ENCODE measurements at regions not wholly inside any gene's neighbourhood (a gene's known extent, or its start where the extent isn't known, plus 50 kb on each side); places are given as distances from the start of the nearest gene placed in this dataset.

GRCh38 chr2:9149726-9150567 lies 56.7 kb upstream of the ASAP2 start:
- DNase-seq (no peak), ATAC-seq (replicated peaks in 1 of 4) (no peak)
- Mint-ChIP-seq H3K27ac (no peak overlapping the region), H3K36me3 (no peaks in the 10 kb centered on the region), H3K4me3 (no peak overlapping the region), H3K4me1 (no peaks in the 10 kb centered on the region), H3K27me3 (peaks cover 19 to 41% of the 10 kb centered on the region in 2 donors), H3K9me3 (no peaks in the 10 kb centered on the region)
- Histone ChIP-seq H3K4me3 (ENCODE audit: control insufficient read depth in 1 of 2, extremely low read depth in 1 of 2, low read length in 1 of 2) (no peak overlapping the region), H3K9me3 (no peaks in the 10 kb centered on the region), H3K36me3 (ENCODE audit: control insufficient read depth in 2 of 2, extremely low read depth in 1 of 2, insufficient read depth in 1 of 2, low read length in 1 of 2) (no peaks in the 10 kb centered on the region), H3K4me1 (ENCODE audit: control insufficient read depth in 1 of 2, extremely low read depth in 1 of 2, insufficient read depth in 2 of 2, low read length in 2 of 2) (no peaks in the 10 kb centered on the region), H3K27ac (ENCODE audit: low read length) (no peak overlapping the region), H3K27me3 (replicated peaks in 1 of 2; ENCODE audit: control insufficient read depth in 2 of 2, extremely low read depth in 1 of 2, insufficient read depth in 2 of 2, low read length in 1 of 2) (peaks cover 0 to 48% of the 10 kb centered on the region in 2 experiments)
- WGBS (ENCODE audit: insufficient coverage) = 84% methylated on average over 17 of the region's 20 CpGs
- POLR2A ChIA-PET = no interaction called here
- CTCF ChIA-PET = no interaction called here

DNA sequence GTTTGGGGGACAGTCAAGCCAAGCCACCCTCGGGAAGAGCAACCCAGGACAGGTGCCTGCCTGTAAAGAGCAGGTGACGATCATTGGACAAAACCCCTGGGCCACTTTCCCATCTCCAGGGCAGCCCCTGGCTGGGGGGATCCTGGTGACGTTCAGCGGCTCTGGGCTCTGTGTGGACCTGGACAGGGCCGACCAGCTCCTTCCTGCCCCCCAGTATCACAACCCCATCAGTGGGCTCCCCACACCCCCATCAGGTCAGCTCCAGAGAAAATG lies 57.3 kb upstream of the ASAP2 start:
- Mint-ChIP-seq H3K27me3 (peaks cover 18 to 38% of the 10 kb centered on the region in 2 donors), H3K4me1 (no peaks in the 10 kb centered on the region), H3K36me3 (no peaks in the 10 kb centered on the region), H3K9me3 (no peaks in the 10 kb centered on the region), H3K4me3 (no peak overlapping the region), H3K27ac (no peak overlapping the region)
- no peaks in the 10 kb centered on the region for H3K9me3 ChIP-seq
- no peaks in the 10 kb centered on the region for H3K36me3 ChIP-seq (ENCODE audit: control insufficient read depth in 2 of 2, extremely low read depth in 1 of 2, insufficient read depth in 1 of 2, low read length in 1 of 2)
- CTCF ChIA-PET = no interaction called here
- no peak for ATAC-seq (replicated peaks in 1 of 4)
- POLR2A ChIA-PET = no interaction called here
- H3K4me3 ChIP-seq (ENCODE audit: control insufficient read depth in 1 of 2, extremely low read depth in 1 of 2, low read length in 1 of 2) = no peak overlapping the region
- H3K27ac ChIP-seq (ENCODE audit: low read length) = no peak overlapping the region
- DNase-seq = no peak
- WGBS (ENCODE audit: insufficient coverage) = 100% methylated on average over 1 of the region's 5 CpGs
- no peaks in the 10 kb centered on the region for H3K4me1 ChIP-seq (ENCODE audit: control insufficient read depth in 1 of 2, extremely low read depth in 1 of 2, insufficient read depth in 2 of 2, low read length in 2 of 2)
- peaks cover 0 to 46% of the 10 kb centered on the region in 2 experiments for H3K27me3 ChIP-seq (replicated peaks in 1 of 2; ENCODE audit: control insufficient read depth in 2 of 2, extremely low read depth in 1 of 2, insufficient read depth in 2 of 2, low read length in 1 of 2)

DNA sequence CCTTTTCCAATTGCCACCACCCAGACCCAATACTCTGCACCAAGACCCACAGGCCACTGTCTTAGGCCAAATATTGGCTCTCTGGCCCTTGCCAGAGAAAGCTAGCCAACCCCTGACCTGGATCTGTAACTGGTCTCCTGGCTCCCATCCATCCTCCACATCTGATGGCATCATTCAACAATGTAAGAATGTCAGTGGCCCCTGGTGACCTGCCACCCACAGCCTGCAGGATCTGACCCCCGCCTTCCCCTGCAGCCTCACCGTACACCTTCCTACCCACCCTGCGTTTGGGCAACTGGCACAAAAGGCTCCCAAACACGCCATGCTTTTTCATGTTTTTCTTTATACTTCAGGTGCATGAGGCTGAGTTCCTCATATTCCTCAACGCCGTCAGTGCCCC lies 60.0 kb upstream of the ASAP2 start:
- peaks cover 17 to 29% of the 10 kb centered on the region in 2 donors for H3K27me3 Mint-ChIP-seq
- no peaks in the 10 kb centered on the region for H3K36me3 ChIP-seq (ENCODE audit: control insufficient read depth in 2 of 2, extremely low read depth in 1 of 2, insufficient read depth in 1 of 2, low read length in 1 of 2)
- no peak for ATAC-seq (replicated peaks in 1 of 4)
- H3K9me3 ChIP-seq = no peaks in the 10 kb centered on the region
- no peak overlapping the region for H3K4me3 ChIP-seq (ENCODE audit: control insufficient read depth in 1 of 2, extremely low read depth in 1 of 2, low read length in 1 of 2)
- no peak overlapping the region for H3K4me3 Mint-ChIP-seq
- H3K36me3 Mint-ChIP-seq = no peaks in the 10 kb centered on the region
- no peak overlapping the region for H3K27ac ChIP-seq (ENCODE audit: low read length)
- WGBS (ENCODE audit: insufficient coverage) = 96% methylated on average over 6 of the region's 6 CpGs
- no peaks in the 10 kb centered on the region for H3K9me3 Mint-ChIP-seq
- H3K4me1 ChIP-seq (ENCODE audit: control insufficient read depth in 1 of 2, extremely low read depth in 1 of 2, insufficient read depth in 2 of 2, low read length in 2 of 2) = peaks cover 0 to 9% of the 10 kb centered on the region in 2 experiments
- no peak for DNase-seq
- no peak overlapping the region for H3K27ac Mint-ChIP-seq
- H3K4me1 Mint-ChIP-seq = peaks cover 0 to 3% (median 0%) of the 10 kb centered on the region in 3 donors
- ChIA-PET CTCF (no interaction called here), POLR2A (no interaction called here)
- H3K27me3 ChIP-seq (replicated peaks in 1 of 2; ENCODE audit: control insufficient read depth in 2 of 2, extremely low read depth in 1 of 2, insufficient read depth in 2 of 2, low read length in 1 of 2) = peaks cover 0 to 50% of the 10 kb centered on the region in 2 experiments

DNA sequence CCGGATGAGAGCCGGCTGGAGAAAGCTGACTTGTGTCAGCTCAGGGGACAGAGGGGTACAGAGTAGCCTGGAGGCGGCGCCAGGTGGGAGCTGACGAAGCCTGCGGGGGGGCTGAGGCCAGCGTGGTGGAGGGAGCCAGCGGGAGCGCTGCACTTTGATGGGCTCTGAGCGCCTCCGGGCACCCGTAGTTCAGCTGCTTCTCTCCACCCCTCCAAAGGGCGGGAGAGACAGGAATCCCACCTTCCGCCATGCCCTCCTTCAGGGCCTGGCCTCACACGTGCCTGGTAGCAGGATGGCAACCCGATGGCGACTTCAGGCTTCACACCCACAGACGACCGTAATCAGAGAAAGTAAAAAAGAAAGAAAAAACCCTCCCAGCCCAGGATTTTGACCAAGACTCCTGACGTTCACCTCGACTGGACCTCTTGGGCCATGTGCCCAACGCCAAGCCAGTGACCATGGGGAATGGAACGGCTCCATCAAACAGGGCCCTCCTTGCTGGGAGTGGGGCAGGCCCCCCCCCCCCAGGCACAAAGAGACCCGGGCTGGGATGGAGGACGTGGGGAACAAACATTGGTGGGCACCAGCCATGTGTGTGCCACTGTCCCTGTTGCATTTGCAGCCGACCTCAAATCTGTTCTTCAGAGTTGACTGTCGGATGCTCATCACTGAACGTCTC lies 60.7 kb upstream of the ASAP2 start:
- peaks cover 19 to 27% of the 10 kb centered on the region in 2 donors for H3K27me3 Mint-ChIP-seq
- Histone ChIP-seq H3K27me3 (replicated peaks in 1 of 2; ENCODE audit: control insufficient read depth in 2 of 2, extremely low read depth in 1 of 2, insufficient read depth in 2 of 2, low read length in 1 of 2) (peaks cover 0 to 53% of the 10 kb centered on the region in 2 experiments), H3K4me3 (ENCODE audit: control insufficient read depth in 1 of 2, extremely low read depth in 1 of 2, low read length in 1 of 2) (no peak overlapping the region), H3K27ac (ENCODE audit: low read length) (no peak overlapping the region), H3K9me3 (no peaks in the 10 kb centered on the region), H3K4me1 (ENCODE audit: control insufficient read depth in 1 of 2, extremely low read depth in 1 of 2, insufficient read depth in 2 of 2, low read length in 2 of 2) (peaks cover 0 to 9% of the 10 kb centered on the region in 2 experiments), H3K36me3 (ENCODE audit: control insufficient read depth in 2 of 2, extremely low read depth in 1 of 2, insufficient read depth in 1 of 2, low read length in 1 of 2) (no peaks in the 10 kb centered on the region)
- no peak for ATAC-seq (replicated peaks in 1 of 4)
- no peaks in the 10 kb centered on the region for H3K9me3 Mint-ChIP-seq
- 80% methylated on average over 28 of the region's 28 CpGs for WGBS (ENCODE audit: insufficient coverage)
- DNase-seq = no peak
- no peak overlapping the region for H3K4me3 Mint-ChIP-seq
- H3K4me1 Mint-ChIP-seq = peaks cover 0 to 3% (median 0%) of the 10 kb centered on the region in 3 donors
- no peak overlapping the region for H3K27ac Mint-ChIP-seq
- H3K36me3 Mint-ChIP-seq = no peaks in the 10 kb centered on the region
- ChIA-PET POLR2A (no interaction called here), CTCF (interaction anchor here in 1 of 2 donors (0.7 kb wide), 1 partner anchor 88 kb away, joined by 3 read pairs; no protein-coding TSS in a partner anchor)

DNA sequence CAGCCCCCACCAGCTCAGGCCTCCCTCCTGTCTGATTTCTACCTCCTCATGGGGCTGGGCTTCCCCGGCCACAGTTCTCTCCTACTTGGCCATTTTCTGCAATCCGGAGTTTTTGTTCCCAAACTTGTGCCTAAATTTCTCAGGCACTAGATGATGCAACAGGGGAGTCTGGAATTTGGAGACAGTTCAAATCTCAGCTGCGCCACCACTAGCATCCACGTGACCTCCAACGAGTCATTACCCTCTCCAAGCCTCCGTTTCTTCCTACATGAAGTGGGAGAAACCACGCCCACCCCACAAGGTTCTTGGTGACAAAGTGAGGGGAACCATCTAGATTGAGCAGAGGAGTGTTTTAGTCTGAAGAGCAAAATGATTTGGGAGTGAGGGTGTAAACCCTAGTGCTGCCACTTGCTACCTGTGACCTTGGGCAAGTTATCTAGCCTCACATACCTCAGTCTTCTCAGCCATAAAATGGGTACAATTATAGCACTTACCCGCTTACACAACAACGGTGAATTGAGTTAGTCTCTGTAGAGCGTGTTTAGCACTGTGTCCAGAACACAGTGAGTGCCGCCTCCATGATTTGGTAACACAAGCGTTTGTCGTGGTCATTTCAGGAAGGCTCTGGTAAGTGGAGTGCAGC lies 61.4 kb upstream of the ASAP2 start:
- Histone ChIP-seq H3K9me3 (no peaks in the 10 kb centered on the region), H3K27ac (ENCODE audit: low read length) (no peak overlapping the region), H3K4me1 (ENCODE audit: control insufficient read depth in 1 of 2, extremely low read depth in 1 of 2, insufficient read depth in 2 of 2, low read length in 2 of 2) (peaks cover 0 to 9% of the 10 kb centered on the region in 2 experiments), H3K27me3 (replicated peaks in 1 of 2; ENCODE audit: control insufficient read depth in 2 of 2, extremely low read depth in 1 of 2, insufficient read depth in 2 of 2, low read length in 1 of 2) (peaks cover 0 to 50% of the 10 kb centered on the region in 2 experiments), H3K36me3 (ENCODE audit: control insufficient read depth in 2 of 2, extremely low read depth in 1 of 2, insufficient read depth in 1 of 2, low read length in 1 of 2) (no peaks in the 10 kb centered on the region), H3K4me3 (ENCODE audit: control insufficient read depth in 1 of 2, extremely low read depth in 1 of 2, low read length in 1 of 2) (no peak overlapping the region)
- WGBS (ENCODE audit: insufficient coverage) = 94% methylated on average over 6 of the region's 13 CpGs
- peaks cover 0 to 3% (median 0%) of the 10 kb centered on the region in 3 donors for H3K4me1 Mint-ChIP-seq
- H3K9me3 Mint-ChIP-seq = no peaks in the 10 kb centered on the region
- H3K27ac Mint-ChIP-seq = no peak overlapping the region
- H3K27me3 Mint-ChIP-seq = peaks cover 22 to 26% of the 10 kb centered on the region in 2 donors
- DNase-seq (no peak), ATAC-seq (replicated peaks in 1 of 4) (no peak)
- ChIA-PET POLR2A (no interaction called here), CTCF (interaction anchor here in 1 of 2 donors (0.6 to 1.0 kb wide), 3 partner anchors 52 to 903 kb away, joined by 3 to 5 read pairs (median 3); no protein-coding TSS in a partner anchor)
- H3K36me3 Mint-ChIP-seq = no peaks in the 10 kb centered on the region
- no peak overlapping the region for H3K4me3 Mint-ChIP-seq

GRCh38 chr2:9144617-9145016 lies 62.0 kb upstream of the ASAP2 start:
- DNase-seq = no peak
- ChIA-PET CTCF (interaction anchor here in 1 of 2 donors (0.6 to 1.2 kb wide), 3 partner anchors 52 to 904 kb away, joined by 3 to 5 read pairs (median 3); no protein-coding TSS in a partner anchor), POLR2A (no interaction called here)
- no peaks in the 10 kb centered on the region for H3K36me3 Mint-ChIP-seq
- no peak overlapping the region for H3K27ac Mint-ChIP-seq
- no peak for ATAC-seq (replicated peaks in 1 of 4)
- H3K27me3 Mint-ChIP-seq = peaks cover 25 to 26% of the 10 kb centered on the region in 2 donors
- H3K4me1 Mint-ChIP-seq = peaks cover 0 to 3% (median 0%) of the 10 kb centered on the region in 3 donors
- peaks cover 0 to 9% of the 10 kb centered on the region in 2 experiments for H3K4me1 ChIP-seq (ENCODE audit: control insufficient read depth in 1 of 2, extremely low read depth in 1 of 2, insufficient read depth in 2 of 2, low read length in 2 of 2)
- H3K9me3 Mint-ChIP-seq = no peaks in the 10 kb centered on the region
- H3K27me3 ChIP-seq (replicated peaks in 1 of 2; ENCODE audit: control insufficient read depth in 2 of 2, extremely low read depth in 1 of 2, insufficient read depth in 2 of 2, low read length in 1 of 2) = peaks cover 0 to 50% of the 10 kb centered on the region in 2 experiments
- no peaks in the 10 kb centered on the region for H3K9me3 ChIP-seq
- H3K4me3 ChIP-seq (ENCODE audit: control insufficient read depth in 1 of 2, extremely low read depth in 1 of 2, low read length in 1 of 2) = no peak overlapping the region
- no peak overlapping the region for H3K27ac ChIP-seq (ENCODE audit: low read length)
- H3K36me3 ChIP-seq (ENCODE audit: control insufficient read depth in 2 of 2, extremely low read depth in 1 of 2, insufficient read depth in 1 of 2, low read length in 1 of 2) = no peaks in the 10 kb centered on the region
- 89% methylated on average over 3 of the region's 5 CpGs for WGBS (ENCODE audit: insufficient coverage)
- no peak overlapping the region for H3K4me3 Mint-ChIP-seq
